ENCODE measurements at regions not wholly inside any gene's neighbourhood (a gene's known extent, or its start where the extent isn't known, plus 50 kb on each side); places are given as distances from the start of the nearest gene placed in this dataset.
"Not testable (repeated sequence)": the region's sequence is repeated elsewhere in the genome, so short reads cannot be mapped to it uniquely, and the experiment has no call there.

- DNase-seq = no peak
These were observed 513.4 kb upstream of the NETO1 start for GRCh38 chr18:73381016-73381698.

- DNase-seq = no peak
These were observed 498.9 kb upstream of the NETO1 start for GRCh38 chr18:73366713-73367112.

GRCh38 chr18:73365018-73365417 is 497.2 kb upstream of the NETO1 start:
- no peak for DNase-seq

- no peak for DNase-seq
These were observed 487.3 kb upstream of the NETO1 start for GRCh38 chr18:73355121-73355520.

- no peak for DNase-seq
These were observed 484.8 kb upstream of the NETO1 start for GRCh38 chr18:73352546-73352945.

GRCh38 chr18:73340135-73340977 is 472.6 kb upstream of the NETO1 start:
- no peak for DNase-seq

GRCh38 chr18:73331212-73331772 is 463.5 kb upstream of the NETO1 start:
- no peak for DNase-seq

GRCh38 chr18:73330106-73330505 is 462.3 kb upstream of the NETO1 start:
- not testable (repeated sequence) for DNase-seq

GRCh38 chr18:73324187-73324831 is 456.5 kb upstream of the NETO1 start:
- not testable (repeated sequence) for DNase-seq

- no peak for DNase-seq
These were observed 451.1 kb upstream of the NETO1 start for GRCh38 chr18:73318739-73319479.

- no peak for DNase-seq
These were observed 448.7 kb upstream of the NETO1 start for GRCh38 chr18:73316513-73316912.

- DNase-seq = no peak
These were observed 447.6 kb upstream of the NETO1 start for GRCh38 chr18:73315381-73315780.

- no peak for DNase-seq
These were observed 445.7 kb upstream of the NETO1 start for GRCh38 chr18:73313476-73313875.

GRCh38 chr18:73296686-73297085 is 428.9 kb upstream of the NETO1 start:
- no peak for DNase-seq

GRCh38 chr18:73292156-73292555 is 424.4 kb upstream of the NETO1 start:
- no peak for DNase-seq

GRCh38 chr18:73288813-73289212 is 421.0 kb upstream of the NETO1 start:
- no peak for DNase-seq

- DNase-seq = no peak
These were observed 418.8 kb upstream of the NETO1 start for GRCh38 chr18:73286584-73286983.

GRCh38 chr18:73283788-73284187 is 416.0 kb upstream of the NETO1 start:
- DNase-seq = no peak

- no peak for DNase-seq
These were observed 415.2 kb upstream of the NETO1 start for GRCh38 chr18:73283032-73283431.

GRCh38 chr18:73279498-73279897 is 411.7 kb upstream of the NETO1 start:
- no peak for DNase-seq

GRCh38 chr18:73274812-73275621 is 407.2 kb upstream of the NETO1 start:
- no peak for DNase-seq

All from femur (tissue), 1 donor.